Upper lobe of left lung (tissue), 6 donors: ENCODE measurements at regions not wholly inside any gene's neighbourhood (a gene's known extent, or its start where the extent isn't known, plus 50 kb on each side); places are given as distances from the start of the nearest gene placed in this dataset.

Source experiments
- ATAC-seq, 2 donors: fragments of 200-7000 bp; cut with Tn5 transposase; one replicate each; pipeline ENCODE4 v1.9.1; 2022; ENCODE audit warnings: mild to moderate bottlenecking in 2 of 2, moderate library complexity in 2 of 2; ENCODE audit not compliant: low FRiP score in 2 of 2
- DNase-seq, 2 donors: peaks; one replicate each; pipeline ENCODE4 v3.0.0-alpha.2; 2019 to 2020
- H3K27ac ChIP-seq, 4 donors: fragments of 200-600 bp; sonication (generic); one replicate each; pipeline ENCODE4 v1.5.1; 2016 to 2019
- H3K27me3 ChIP-seq, 4 donors: fragments of 200-600 bp; sonication (generic); one replicate each; pipeline ENCODE4 v1.5.1; 2017 to 2019
- H3K36me3 ChIP-seq, 4 donors: fragments of 200-600 bp; sonication (generic); one replicate each; pipeline ENCODE4 v1.5.1; 2016 to 2019
- H3K4me1 ChIP-seq, 4 donors: fragments of 200-600 bp; sonication (generic); one replicate each; pipeline ENCODE4 v1.5.1; 2018 to 2019
- H3K4me3 ChIP-seq, 4 donors: fragments of 200-600 bp; sonication (generic); one replicate each; pipeline ENCODE4 v1.5.1; 2017 to 2019; ENCODE audit warnings: mild to moderate bottlenecking in 2 of 4, moderate library complexity in 1 of 4
- H3K9me3 ChIP-seq, 4 donors: fragments of 200-600 bp; sonication (generic); one replicate each; pipeline ENCODE4 v1.5.1; 2018 to 2019
- EP300 ChIP-seq, 4 donors: sonication (generic); formaldehyde crosslinking; IDR thresholded peaks; one replicate each; pipeline ENCODE4 v1.5.1; 2017; ENCODE audit warnings: antibody characterized with exemption in 4 of 4, control low read depth in 2 of 4
- POLR2A ChIP-seq, 4 donors: fragments of 450-650 bp; IDR thresholded peaks; one replicate each; pipeline ENCODE4 v1.5.1; 2016 to 2017; ENCODE audit warnings: antibody characterized with exemption in 4 of 4, mild to moderate bottlenecking in 2 of 4
- POLR2AphosphoS5 ChIP-seq, 2 donors: sonication (generic); formaldehyde crosslinking; IDR thresholded peaks; one replicate each; pipeline ENCODE4 v1.5.1; 2017; ENCODE audit warnings: antibody characterized with exemption in 2 of 2
- WGBS, 2 donors: methylation state at CpG; one replicate each; pipeline ENCODE4 v1.1.5; 2017 to 2018; 5-methylcytosine and 5-hydroxymethylcytosine counted together
- TF ChIP-seq, protein P1 (sequence below), 6 experiments: fragments of 450-650 bp in 4 of 6; fragments of 200-600 bp in 2 of 6; sonication (generic) in 2 of 6; IDR thresholded peaks; one replicate each; pipeline ENCODE4 v1.5.1; 2016 to 2019; ENCODE audit warnings: antibody characterized with exemption in 6 of 6
- donor health status: DM: no; HTN: no; CAD: no; lungs with moderate emphysema.
- donor health status: DM: no; HTN: yes; CAD: no; lungs with severe emphysema.

DNA sequence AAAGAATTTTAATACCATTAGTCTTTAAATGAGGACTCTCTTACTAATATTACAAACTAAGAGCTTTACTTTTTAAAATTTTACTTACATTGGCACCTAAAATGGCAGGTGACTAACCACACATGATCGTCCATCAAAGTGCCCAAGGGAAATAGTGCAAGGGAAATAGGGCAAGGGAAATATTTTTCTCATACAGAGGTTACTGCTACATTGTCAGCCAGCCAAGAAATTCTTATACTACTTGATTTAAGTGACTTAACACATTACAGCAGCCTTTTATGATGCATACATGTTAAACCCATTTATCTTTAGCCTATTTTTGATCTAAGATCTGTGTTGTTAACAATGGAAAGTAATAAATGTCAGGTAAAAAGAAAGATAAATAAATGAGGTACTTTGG, 587.2 kb upstream of the PKDCC start:
- Histone ChIP-seq H3K36me3 (no peaks in the 10 kb centered on the region), H3K4me3 (no peak overlapping the region), H3K27ac (no peak overlapping the region), H3K27me3 (no peaks in the 10 kb centered on the region), H3K9me3 (no peaks in the 10 kb centered on the region), H3K4me1 (no peaks in the 10 kb centered on the region)
- no peak for TF ChIP-seq POLR2AphosphoS5 (IDR thresholded peaks at IDR 0.05)
- TF ChIP-seq EP300 (IDR thresholded peaks at IDR 0.05), result no peak
- TF ChIP-seq, protein P1, sequence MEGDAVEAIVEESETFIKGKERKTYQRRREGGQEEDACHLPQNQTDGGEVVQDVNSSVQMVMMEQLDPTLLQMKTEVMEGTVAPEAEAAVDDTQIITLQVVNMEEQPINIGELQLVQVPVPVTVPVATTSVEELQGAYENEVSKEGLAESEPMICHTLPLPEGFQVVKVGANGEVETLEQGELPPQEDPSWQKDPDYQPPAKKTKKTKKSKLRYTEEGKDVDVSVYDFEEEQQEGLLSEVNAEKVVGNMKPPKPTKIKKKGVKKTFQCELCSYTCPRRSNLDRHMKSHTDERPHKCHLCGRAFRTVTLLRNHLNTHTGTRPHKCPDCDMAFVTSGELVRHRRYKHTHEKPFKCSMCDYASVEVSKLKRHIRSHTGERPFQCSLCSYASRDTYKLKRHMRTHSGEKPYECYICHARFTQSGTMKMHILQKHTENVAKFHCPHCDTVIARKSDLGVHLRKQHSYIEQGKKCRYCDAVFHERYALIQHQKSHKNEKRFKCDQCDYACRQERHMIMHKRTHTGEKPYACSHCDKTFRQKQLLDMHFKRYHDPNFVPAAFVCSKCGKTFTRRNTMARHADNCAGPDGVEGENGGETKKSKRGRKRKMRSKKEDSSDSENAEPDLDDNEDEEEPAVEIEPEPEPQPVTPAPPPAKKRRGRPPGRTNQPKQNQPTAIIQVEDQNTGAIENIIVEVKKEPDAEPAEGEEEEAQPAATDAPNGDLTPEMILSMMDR (IDR thresholded peaks at IDR 0.05), result no peak
- no peak for TF ChIP-seq POLR2A (IDR thresholded peaks at IDR 0.05)
- DNase-seq (no peak), ATAC-seq (no peak)
- whole genome bisulfite sequencing, 2 donors, result 42 to 53% methylated on average over 1 of the region's 1 CpG

- no peak overlapping the region for H3K4me3 ChIP-seq
- H3K9me3 ChIP-seq, result no peaks in the 10 kb centered on the region
- H3K4me1 ChIP-seq, result no peaks in the 10 kb centered on the region
- ATAC-seq (no peak), DNase-seq (no peak)
- H3K36me3 ChIP-seq, result no peaks in the 10 kb centered on the region
- H3K27ac ChIP-seq, result no peak overlapping the region
- no peaks in the 10 kb centered on the region for H3K27me3 ChIP-seq
- TF ChIP-seq EP300 (IDR thresholded peaks at IDR 0.05), result no peak
- TF ChIP-seq, protein P1 (IDR thresholded peaks at IDR 0.05), result no peak
- TF ChIP-seq POLR2A (IDR thresholded peaks at IDR 0.05), result no peak
- no peak for TF ChIP-seq POLR2AphosphoS5 (IDR thresholded peaks at IDR 0.05)
Measured at GRCh38 chr2:41464395-41464794, 583.4 kb upstream of the PKDCC start.

GRCh38 chr2:41475959-41476358, 571.9 kb upstream of the PKDCC start:
- Histone ChIP-seq H3K27me3 (no peaks in the 10 kb centered on the region), H3K4me3 (no peak overlapping the region), H3K4me1 (no peaks in the 10 kb centered on the region), H3K9me3 (no peaks in the 10 kb centered on the region), H3K36me3 (no peaks in the 10 kb centered on the region), H3K27ac (no peak overlapping the region)
- WGBS, 2 donors, result 61 to 68% methylated on average over 3 of the region's 3 CpGs
- no peak for TF ChIP-seq EP300 (IDR thresholded peaks at IDR 0.05)
- ATAC-seq (peak in 1 of 2 donors; percentile 31), DNase-seq (no peak)

DNA sequence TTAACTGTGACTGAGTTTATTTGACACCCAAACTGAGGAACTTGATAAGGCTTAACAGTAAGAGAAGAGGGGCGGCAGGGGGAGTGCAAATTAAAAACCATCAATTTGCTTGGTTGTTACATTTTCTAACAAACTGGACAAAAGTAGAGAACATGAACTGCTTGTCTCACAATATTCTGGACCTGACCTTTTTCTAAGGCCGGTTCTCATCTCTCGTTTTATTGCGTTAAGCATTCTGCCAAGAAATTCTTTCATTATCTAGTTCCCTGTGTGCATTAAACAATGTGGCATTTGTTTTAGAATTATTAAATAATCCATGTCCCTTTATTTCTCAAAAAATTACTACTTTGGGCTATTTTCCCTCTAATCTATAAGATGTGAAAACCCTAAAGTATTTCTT, 565.2 kb upstream of the PKDCC start:
- TF ChIP-seq EP300 (IDR thresholded peaks at IDR 0.05) (no peak), POLR2A (IDR thresholded peaks at IDR 0.05) (no peak), POLR2AphosphoS5 (IDR thresholded peaks at IDR 0.05) (no peak)
- TF ChIP-seq, protein P1 (IDR thresholded peaks at IDR 0.05), result no peak
- no peak for DNase-seq
- Histone ChIP-seq H3K4me3 (no peak overlapping the region), H3K27ac (no peak overlapping the region), H3K4me1 (no peaks in the 10 kb centered on the region), H3K36me3 (no peaks in the 10 kb centered on the region), H3K9me3 (no peaks in the 10 kb centered on the region), H3K27me3 (no peaks in the 10 kb centered on the region)
- no peak for ATAC-seq
- WGBS, 2 donors, result 73% methylated on average over 4 of the region's 4 CpGs

DNA sequence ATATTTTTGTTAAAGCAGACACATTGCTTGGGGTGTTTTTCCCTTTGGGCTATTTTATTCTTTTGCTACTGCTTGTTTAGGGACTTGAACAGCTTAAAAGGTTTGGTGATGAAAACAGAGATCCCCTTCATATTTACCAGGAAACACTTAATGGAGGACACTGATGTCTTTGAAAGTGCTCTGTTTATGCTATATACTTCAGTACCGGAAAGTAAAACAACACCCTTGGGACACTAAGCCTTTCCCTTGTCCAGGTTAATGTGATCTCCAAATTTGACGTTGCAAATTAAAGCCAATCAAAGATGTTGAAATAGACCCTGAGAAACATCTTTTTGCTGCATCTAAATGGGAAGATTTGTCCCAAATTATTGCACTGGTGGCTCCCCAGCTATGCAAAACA, 564.6 kb upstream of the PKDCC start:
- Histone ChIP-seq H3K4me1 (no peaks in the 10 kb centered on the region), H3K27ac (no peak overlapping the region), H3K27me3 (no peaks in the 10 kb centered on the region), H3K36me3 (no peaks in the 10 kb centered on the region), H3K9me3 (no peaks in the 10 kb centered on the region), H3K4me3 (no peak overlapping the region)
- 68 to 78% methylated on average over 2 of the region's 2 CpGs for WGBS, 2 donors
- DNase-seq (no peak), ATAC-seq (no peak)
- no peak for TF ChIP-seq POLR2AphosphoS5 (IDR thresholded peaks at IDR 0.05)
- no peak for TF ChIP-seq EP300 (IDR thresholded peaks at IDR 0.05)
- TF ChIP-seq, protein P1 (IDR thresholded peaks at IDR 0.05), result no peak
- no peak for TF ChIP-seq POLR2A (IDR thresholded peaks at IDR 0.05)
